ENCODE measurements at regions not wholly inside any gene's neighbourhood (a gene's known extent, or its start where the extent isn't known, plus 50 kb on each side); places are given as distances from the start of the nearest gene placed in this dataset.
A peak's percentile ranks its signal among the peaks of the same experiment; 100 is the strongest.

- H3K27me3 ChIP-seq (ENCODE audit: insufficient read depth, low read length), result no peaks in the 10 kb centered on the region
- Mint-ChIP-seq H3K36me3 (ENCODE audit: insufficient read depth in 1 of 3, low read depth in 3 of 3) (no peaks in the 10 kb centered on the region), H3K9me3 (no peaks in the 10 kb centered on the region), H3K4me3 (no peak overlapping the region), H3K4me1 (peaks cover 11 to 18% of the 10 kb centered on the region in 2 experiments), H3K27ac (peak overlapping the region in 1 of 3 experiments; percentile 80; a peak in 1 of 7 replicates), H3K27me3 (ENCODE audit: low read depth) (peaks cover 8% of the 10 kb centered on the region; the same call in 1 of the 2 replicates)
- no peak overlapping the region for H3K56ac ChIP-seq (ENCODE audit: insufficient read length, low read depth, low read length)
- H3T11ph ChIP-seq (ENCODE audit: low read length), result no peak overlapping the region
- H3K79me2 ChIP-seq (ENCODE audit: insufficient read depth, low read length), result no peaks in the 10 kb centered on the region
- H3K14ac ChIP-seq (ENCODE audit: insufficient read depth, low read length), result no peak overlapping the region
- no peak overlapping the region for H3K9ac ChIP-seq (ENCODE audit: extremely low read depth, insufficient read length, low read length)
- H3K9me3 ChIP-seq (ENCODE audit: control insufficient read depth, low read depth, low read length), result no peaks in the 10 kb centered on the region
- no peak for DNase-seq
- no peak overlapping the region for H4K5ac ChIP-seq (ENCODE audit: insufficient read length, low read depth, low read length)
- no peak overlapping the region for H4K91ac ChIP-seq (ENCODE audit: insufficient read length, low read depth, low read length)
- H3K18ac ChIP-seq (ENCODE audit: insufficient read length, low read depth, low read length), result no peak overlapping the region
- no peak overlapping the region for H2BK5ac ChIP-seq (ENCODE audit: insufficient read length, low read length)
- no peaks in the 10 kb centered on the region for H3K79me1 ChIP-seq (ENCODE audit: insufficient read depth, low read depth, low read length, poor library complexity, severe bottlenecking)
- no peak overlapping the region for H2AFZ ChIP-seq (ENCODE audit: low read length)
- no peak overlapping the region for H2BK15ac ChIP-seq (ENCODE audit: low read depth, low read length)
- no peak overlapping the region for H2BK12ac ChIP-seq (ENCODE audit: insufficient read length, low read depth, low read length)
- H2BK120ac ChIP-seq (ENCODE audit: low read depth, low read length, poor library complexity, severe bottlenecking), result no peak overlapping the region
- no peaks in the 10 kb centered on the region for H3K23me2 ChIP-seq (ENCODE audit: insufficient read length, low read depth, low read length, poor library complexity, severe bottlenecking)
- H3K4me1 ChIP-seq (ENCODE audit: insufficient read depth, low read length), result no peaks in the 10 kb centered on the region
- H2AK5ac ChIP-seq (ENCODE audit: insufficient read length, low read length), result no peak overlapping the region
- peak; percentile 90 for TF ChIP-seq CTCF (conservative IDR thresholded peaks at IDR 0.05)
- H3K4ac ChIP-seq (ENCODE audit: low read depth, low read length), result no peak overlapping the region
- no peak overlapping the region for H3K27ac ChIP-seq (ENCODE audit: insufficient read length, low read depth, low read length)
- no peaks in the 10 kb centered on the region for H4K20me1 ChIP-seq (ENCODE audit: control insufficient read depth, insufficient read depth, insufficient read length)
- no peak overlapping the region for H2BK20ac ChIP-seq (ENCODE audit: low read depth, low read length, poor library complexity, severe bottlenecking)
- no peak overlapping the region for H4K8ac ChIP-seq (replicated peaks; ENCODE audit: insufficient read length, low read depth, low read length)
- WGBS (ENCODE audit: extremely low coverage, insufficient read length, low lambda C conversion rate), result no CpG with 5 or more reads among the region's 14 CpGs
- H3K4me2 ChIP-seq (ENCODE audit: insufficient read depth, insufficient read length, low read length), result no peak overlapping the region
- no peak overlapping the region for H3K23ac ChIP-seq (ENCODE audit: insufficient read length, low read depth, low read length)
Measured at GRCh38 chr18:21997207-21998143, 171.9 kb upstream of the GATA6 start.

Measured in H9 (cell line).